Brain microvascular endothelial cell (primary cell): ENCODE measurements at regions not wholly inside any gene's neighbourhood (a gene's known extent, or its start where the extent isn't known, plus 50 kb on each side); places are given as distances from the start of the nearest gene placed in this dataset.
"Not testable (repeated sequence)": the region's sequence is repeated elsewhere in the genome, so short reads cannot be mapped to it uniquely, and the experiment has no call there.

Experiments
- DNase-seq: peaks from one replicate; pipeline ENCODE4 v3.0.0-alpha.2; 2020
- H3K27ac ChIP-seq: fragments of 250-450 bp; sonication (Bioruptor Pico); 2 replicates; pipeline ENCODE4 v1.5.1; 2020; ENCODE audit warnings: mild to moderate bottlenecking, moderate library complexity
- H3K27me3 ChIP-seq: fragments of 250-450 bp; sonication (Bioruptor Pico); replicated peaks from 2 replicates; pipeline ENCODE4 v1.5.1; 2020; ENCODE audit warnings: mild to moderate bottlenecking
- H3K36me3 ChIP-seq: fragments of 250-450 bp; sonication (Bioruptor Pico); replicated peaks from 2 replicates; pipeline ENCODE4 v1.5.1; 2020; ENCODE audit warnings: mild to moderate bottlenecking
- H3K4me3 ChIP-seq: 2 replicates; pipeline ENCODE4 v1.5.1; 2011; ENCODE audit warnings: low read depth, mild to moderate bottlenecking, control low read depth, low read length, moderate library complexity
- in situ Hi-C: cut with HindIII; loops from 2 replicates; pipeline ENCODE4 v1.10.0; 2017; ENCODE audit warnings: low sequenced_read_pairs, low pct_ligation_motif_present
- TF ChIP-seq, protein P1 (sequence below): IDR thresholded peaks from 2 replicates; pipeline ENCODE4 v1.5.1; 2011; ENCODE audit warnings: low read depth, mild to moderate bottlenecking, moderate library complexity, low read length, control low read depth, inconsistent platforms; ENCODE audit errors: missing control alignments

- TF ChIP-seq, protein P1, sequence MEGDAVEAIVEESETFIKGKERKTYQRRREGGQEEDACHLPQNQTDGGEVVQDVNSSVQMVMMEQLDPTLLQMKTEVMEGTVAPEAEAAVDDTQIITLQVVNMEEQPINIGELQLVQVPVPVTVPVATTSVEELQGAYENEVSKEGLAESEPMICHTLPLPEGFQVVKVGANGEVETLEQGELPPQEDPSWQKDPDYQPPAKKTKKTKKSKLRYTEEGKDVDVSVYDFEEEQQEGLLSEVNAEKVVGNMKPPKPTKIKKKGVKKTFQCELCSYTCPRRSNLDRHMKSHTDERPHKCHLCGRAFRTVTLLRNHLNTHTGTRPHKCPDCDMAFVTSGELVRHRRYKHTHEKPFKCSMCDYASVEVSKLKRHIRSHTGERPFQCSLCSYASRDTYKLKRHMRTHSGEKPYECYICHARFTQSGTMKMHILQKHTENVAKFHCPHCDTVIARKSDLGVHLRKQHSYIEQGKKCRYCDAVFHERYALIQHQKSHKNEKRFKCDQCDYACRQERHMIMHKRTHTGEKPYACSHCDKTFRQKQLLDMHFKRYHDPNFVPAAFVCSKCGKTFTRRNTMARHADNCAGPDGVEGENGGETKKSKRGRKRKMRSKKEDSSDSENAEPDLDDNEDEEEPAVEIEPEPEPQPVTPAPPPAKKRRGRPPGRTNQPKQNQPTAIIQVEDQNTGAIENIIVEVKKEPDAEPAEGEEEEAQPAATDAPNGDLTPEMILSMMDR: no peak
- Histone ChIP-seq H3K36me3 (no peaks in the 10 kb centered on the region), H3K27me3 (no peaks in the 10 kb centered on the region), H3K27ac (no peak overlapping the region), H3K4me3 (no peak overlapping the region)
- no peak for DNase-seq
- in situ Hi-C loops: no loop called here
These were observed 89.8 kb upstream of the DST start for GRCh38 chr6:56732517-56732916.

GRCh38 chr6:56730663-56731529 lies 88.2 kb upstream of the DST start:
- TF ChIP-seq, protein P1: no peak
- in situ Hi-C loops: no loop called here
- Histone ChIP-seq H3K4me3 (no peak overlapping the region), H3K27ac (peak overlapping the region; percentile 84), H3K27me3 (no peaks in the 10 kb centered on the region), H3K36me3 (no peaks in the 10 kb centered on the region)
- DNase-seq: peak; percentile 39

GRCh38 chr6:56729719-56730118 lies 87.0 kb upstream of the DST start:
- H3K27ac ChIP-seq: peak overlapping the region; percentile 84
- no peaks in the 10 kb centered on the region for H3K36me3 ChIP-seq
- H3K4me3 ChIP-seq: no peak overlapping the region
- DNase-seq: peak; percentile 73
- in situ Hi-C loops: no loop called here
- H3K27me3 ChIP-seq: no peaks in the 10 kb centered on the region
- TF ChIP-seq, protein P1: no peak

DNA sequence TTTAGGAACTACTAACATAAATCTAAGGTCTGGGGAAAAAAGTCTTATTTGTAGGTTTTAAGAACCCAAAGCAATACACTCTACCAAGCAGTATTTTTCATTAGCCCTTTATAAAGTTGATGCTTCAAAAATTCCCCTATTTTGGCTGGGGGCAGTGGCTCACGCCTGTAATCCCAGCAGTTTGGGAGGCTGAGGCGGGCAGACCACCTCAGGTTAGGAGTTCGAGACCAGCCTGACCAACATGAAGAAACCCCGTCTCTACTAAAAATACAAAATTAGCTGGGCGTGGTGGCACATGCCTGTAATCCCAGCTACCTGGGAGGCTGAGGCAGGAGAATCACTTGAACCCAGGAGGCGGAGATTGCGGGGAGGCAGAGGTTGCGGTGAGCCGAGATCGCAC lies 86.5 kb upstream of the DST start:
- H3K4me3 ChIP-seq, H3K36me3 ChIP-seq, DNase-seq, H3K27me3 ChIP-seq, in situ Hi-C loops: not testable (repeated sequence)
- H3K27ac ChIP-seq: peak overlapping the region; percentile 84

GRCh38 chr6:56727097-56727850 lies 84.6 kb upstream of the DST start:
- DNase-seq: peak; percentile 33
- in situ Hi-C loops: no loop called here
- no peaks in the 10 kb centered on the region for H3K36me3 ChIP-seq
- H3K27me3 ChIP-seq: no peaks in the 10 kb centered on the region
- TF ChIP-seq, protein P1: no peak
- no peak overlapping the region for H3K4me3 ChIP-seq
- no peak overlapping the region for H3K27ac ChIP-seq

DNA sequence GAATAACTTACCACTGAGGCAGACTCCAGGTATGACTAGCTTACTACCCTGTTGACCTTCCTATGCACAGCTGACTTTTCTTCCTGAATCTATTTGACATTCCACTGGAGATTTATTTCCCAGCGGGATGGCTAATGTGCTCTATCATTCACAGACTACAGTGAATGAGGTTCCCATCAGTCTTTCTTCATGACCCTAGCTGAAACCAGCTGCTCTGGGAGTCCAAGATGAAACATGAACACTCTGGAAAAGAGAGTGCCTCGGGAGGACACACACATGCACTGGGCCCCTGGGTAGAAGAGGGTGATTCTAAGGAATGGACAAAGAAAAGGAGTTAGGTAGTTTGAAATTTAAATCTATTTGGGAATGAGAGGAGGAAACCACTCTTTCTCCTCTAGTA lies 82.6 kb upstream of the DST start:
- TF ChIP-seq, protein P1: no peak
- Histone ChIP-seq H3K27ac (no peak overlapping the region), H3K27me3 (no peaks in the 10 kb centered on the region), H3K36me3 (no peaks in the 10 kb centered on the region), H3K4me3 (no peak overlapping the region)
- no peak for DNase-seq
- in situ Hi-C loops: no loop called here
